Ishikawa (cell line): ENCODE measurements at regions not wholly inside any gene's neighbourhood (a gene's known extent, or its start where the extent isn't known, plus 50 kb on each side); places are given as distances from the start of the nearest gene placed in this dataset.

Experiments used
- CEBPB ChIP-seq: IDR thresholded peaks from 2 replicates; pipeline ENCODE4 v1.6.1; 2012
- CREB1 ChIP-seq: IDR thresholded peaks from 2 replicates; pipeline ENCODE4 v1.6.1; 2012; ENCODE audit warnings: low read depth
- EGR1 ChIP-seq: IDR thresholded peaks from 2 replicates; pipeline ENCODE4 v1.6.1; 2012
- EP300 ChIP-seq: IDR thresholded peaks from 2 replicates; pipeline ENCODE4 v1.6.1; 2012; ENCODE audit warnings: borderline replicate concordance
- FOXM1 ChIP-seq: IDR thresholded peaks from 2 replicates; pipeline ENCODE4 v1.6.1; 2012; ENCODE audit warnings: low read depth, borderline replicate concordance
- MAX ChIP-seq: IDR thresholded peaks from 2 replicates; pipeline ENCODE4 v1.6.1; 2012
- NFIC ChIP-seq: IDR thresholded peaks from 2 replicates; pipeline ENCODE4 v1.6.1; 2012
- RAD21 ChIP-seq: IDR thresholded peaks from 2 replicates; pipeline ENCODE4 v1.6.1; 2012; ENCODE audit warnings: low read depth
- REST ChIP-seq: IDR thresholded peaks from 2 replicates; pipeline ENCODE4 v1.6.1; 2012; ENCODE audit warnings: low read depth, mild to moderate bottlenecking
- TAF1 ChIP-seq: IDR thresholded peaks from 2 replicates; pipeline ENCODE4 v1.6.1; 2012; ENCODE audit warnings: low read depth, mild to moderate bottlenecking
- TCF12 ChIP-seq: IDR thresholded peaks from 2 replicates; pipeline ENCODE4 v1.6.1; 2012; ENCODE audit warnings: low read depth
- TEAD4 ChIP-seq: IDR thresholded peaks from 2 replicates; pipeline ENCODE4 v1.6.1; 2012
- USF1 ChIP-seq: IDR thresholded peaks from 2 replicates; pipeline ENCODE4 v1.6.1; 2012
- YY1 ChIP-seq: IDR thresholded peaks from 2 replicates; pipeline ENCODE4 v1.6.1; 2012; ENCODE audit warnings: low read depth
- ZBTB7A ChIP-seq: IDR thresholded peaks from 2 replicates; pipeline ENCODE4 v1.6.1; 2012; ENCODE audit warnings: low read depth

- TF ChIP-seq YY1 (no peak), CEBPB (no peak), EGR1 (no peak), REST (no peak), NFIC (no peak), MAX (no peak), TCF12 (no peak), FOXM1 (no peak), USF1 (no peak), TEAD4 (no peak), RAD21 (no peak), TAF1 (no peak), ZBTB7A (no peak), EP300 (no peak), CREB1 (no peak)
These were observed 270.6 kb downstream of the BCL11A start for GRCh38 chr2:60282886-60283285.

- no peak for TF ChIP-seq CEBPB
- no peak for TF ChIP-seq MAX
These were observed 271.7 kb downstream of the BCL11A start for GRCh38 chr2:60281730-60282129.

GRCh38 chr2:60280238-60280637, 273.2 kb downstream of the BCL11A start:
- TF ChIP-seq REST (no peak), TCF12 (no peak), CREB1 (no peak), FOXM1 (no peak), YY1 (no peak), CEBPB (no peak), TAF1 (no peak), EP300 (no peak), MAX (no peak)

- no peak for TF ChIP-seq ZBTB7A
- TF ChIP-seq RAD21: no peak
- no peak for TF ChIP-seq CREB1
- no peak for TF ChIP-seq FOXM1
- no peak for TF ChIP-seq EGR1
- no peak for TF ChIP-seq CEBPB
- TF ChIP-seq YY1: no peak
- TF ChIP-seq TCF12: no peak
- no peak for TF ChIP-seq TAF1
- TF ChIP-seq NFIC: no peak
- no peak for TF ChIP-seq REST
These were observed 274.5 kb downstream of the BCL11A start for GRCh38 chr2:60278906-60279305.

GRCh38 chr2:60275958-60276357, 277.5 kb downstream of the BCL11A start:
- TF ChIP-seq ZBTB7A (no peak), TEAD4 (no peak), CEBPB (no peak), TAF1 (no peak), NFIC (no peak), REST (no peak), RAD21 (no peak), MAX (no peak)
